Limb (tissue), 2 donors: ENCODE measurements at regions not wholly inside any gene's neighbourhood (a gene's known extent, or its start where the extent isn't known, plus 50 kb on each side); places are given as distances from the start of the nearest gene placed in this dataset.
A peak's percentile ranks its signal among the peaks of the same experiment; 100 is the strongest.
"Not testable (repeated sequence)": the region's sequence is repeated elsewhere in the genome, so short reads cannot be mapped to it uniquely, and the experiment has no call there.

Experiments used
- DNase-seq, 2 donors: peaks; one replicate each; pipeline ENCODE4 v3.0.0-alpha.2; 2016; ENCODE audit errors: extremely low spot score in 2 of 2

GRCh38 chr3:65004306-65004705, 316.5 kb upstream of the ADAMTS9 start:
- DNase-seq = no peak

DNA sequence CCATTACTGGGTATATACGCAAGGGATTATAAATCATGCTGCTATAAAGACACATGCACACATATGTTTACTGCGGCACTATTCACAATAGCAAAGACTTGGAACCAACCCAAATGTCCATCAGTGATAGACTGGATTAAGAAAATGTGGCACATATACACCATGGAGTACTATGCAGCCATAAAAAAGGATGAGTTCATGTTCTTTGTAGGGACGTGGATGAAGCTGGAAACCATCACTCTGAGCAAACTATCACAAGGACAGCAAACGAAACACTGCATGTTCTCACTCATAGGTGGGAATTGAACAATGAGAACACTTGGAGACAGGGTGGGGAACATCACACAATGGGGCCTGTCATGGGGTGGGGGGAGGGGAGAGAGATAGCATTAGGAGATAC, 313.3 kb upstream of the ADAMTS9 start:
- DNase-seq = not testable (repeated sequence)

DNA sequence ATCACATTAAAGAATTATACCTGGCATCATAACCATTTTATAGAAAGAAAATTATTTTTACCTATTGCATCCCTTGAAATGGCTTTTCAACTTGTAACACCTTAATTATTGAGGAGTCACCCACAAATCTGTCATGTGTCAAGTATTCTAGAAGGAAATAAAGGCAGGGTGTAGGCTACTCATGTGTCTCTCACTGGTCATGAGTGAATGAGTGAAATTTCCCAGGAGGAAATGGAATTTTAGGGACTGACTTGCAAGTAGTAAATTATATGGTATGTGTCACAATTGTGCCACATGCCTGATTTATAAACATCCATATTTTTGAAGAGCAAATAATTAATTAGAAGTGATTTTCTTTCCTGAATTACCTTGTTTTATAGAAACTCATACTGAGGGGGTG, 310.5 kb upstream of the ADAMTS9 start:
- DNase-seq = no peak

- peak in 1 of 2 donors; percentile 39 for DNase-seq
Observed at GRCh38 chr3:64995857-64996551, 308.2 kb upstream of the ADAMTS9 start.

DNA sequence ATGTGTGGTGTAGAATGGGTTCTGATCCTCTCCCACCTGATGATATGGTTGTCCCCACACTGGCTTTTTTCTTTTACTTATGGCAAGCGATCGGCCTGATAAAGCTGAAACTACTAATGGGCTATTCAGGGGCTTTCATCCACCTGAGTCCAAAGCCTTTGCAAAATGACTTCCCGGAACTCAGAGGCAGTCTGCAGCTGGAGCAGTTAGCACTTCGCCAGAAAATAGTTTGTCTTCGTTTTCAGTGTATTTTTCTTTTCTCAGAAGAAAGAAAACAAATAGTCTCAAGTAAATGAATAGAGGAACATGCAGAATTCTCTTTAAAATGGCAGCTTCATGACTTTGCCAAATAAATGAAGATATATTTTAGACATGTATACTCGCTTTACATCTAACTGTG, 306.0 kb upstream of the ADAMTS9 start:
- DNase-seq = no peak

DNA sequence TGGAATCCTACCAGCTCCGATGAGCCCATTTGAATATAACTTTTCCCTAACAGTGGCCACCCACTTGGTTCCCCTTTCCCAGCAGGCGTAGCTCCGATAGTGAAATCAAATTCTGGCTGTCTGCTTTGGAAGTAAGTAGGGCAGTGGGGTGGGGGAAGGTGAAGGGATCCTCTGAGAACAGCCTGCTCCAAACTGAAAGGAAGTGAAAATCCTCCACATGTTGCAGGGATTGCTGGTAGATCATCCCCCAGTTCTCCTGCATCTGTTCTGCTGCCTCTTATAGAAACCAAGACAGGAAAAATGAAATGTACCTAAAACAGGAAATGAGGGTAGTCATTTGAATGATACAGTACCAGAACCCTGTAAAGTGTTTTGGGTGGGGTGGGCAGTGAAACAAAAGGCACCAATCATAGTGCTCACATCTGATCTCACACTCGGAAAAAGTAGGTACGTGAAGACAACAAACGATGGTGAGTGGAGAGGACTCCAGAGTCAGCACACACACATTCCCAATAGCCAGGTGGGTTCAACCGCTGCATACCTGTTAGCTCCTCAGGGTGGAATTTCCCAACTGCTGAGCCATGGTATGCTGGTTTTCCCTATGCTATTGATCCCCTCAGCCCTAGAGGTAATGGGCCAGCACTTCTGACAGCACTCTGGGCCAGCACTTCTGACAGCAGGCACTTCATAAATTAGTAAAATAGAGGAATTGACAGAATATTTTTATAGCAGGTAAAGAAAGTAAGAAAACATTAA, 304.9 kb upstream of the ADAMTS9 start:
- no peak for DNase-seq

- no peak for DNase-seq
Observed at GRCh38 chr3:64988188-64988587, 300.4 kb upstream of the ADAMTS9 start.

GRCh38 chr3:64987726-64988125, 299.9 kb upstream of the ADAMTS9 start:
- DNase-seq = no peak

DNA sequence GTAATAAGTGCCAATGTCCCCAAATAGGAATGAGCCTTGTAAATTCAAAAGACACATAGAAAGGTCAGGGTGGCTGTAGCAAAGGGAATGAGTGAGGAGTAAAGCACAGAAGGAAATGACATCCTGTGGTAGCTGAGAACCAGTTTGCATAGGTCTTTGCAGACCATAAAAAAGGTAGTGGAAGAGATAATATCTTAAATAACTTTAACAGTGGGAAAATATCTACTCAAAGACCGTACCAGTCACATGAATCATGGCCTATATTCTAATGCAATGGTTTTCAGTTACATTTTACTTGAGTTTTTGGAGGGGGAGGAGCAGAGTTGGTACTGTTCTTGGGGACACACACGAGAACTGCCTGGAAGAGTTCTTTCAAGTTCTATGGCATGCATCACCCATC, 297.3 kb upstream of the ADAMTS9 start:
- DNase-seq = no peak

DNA sequence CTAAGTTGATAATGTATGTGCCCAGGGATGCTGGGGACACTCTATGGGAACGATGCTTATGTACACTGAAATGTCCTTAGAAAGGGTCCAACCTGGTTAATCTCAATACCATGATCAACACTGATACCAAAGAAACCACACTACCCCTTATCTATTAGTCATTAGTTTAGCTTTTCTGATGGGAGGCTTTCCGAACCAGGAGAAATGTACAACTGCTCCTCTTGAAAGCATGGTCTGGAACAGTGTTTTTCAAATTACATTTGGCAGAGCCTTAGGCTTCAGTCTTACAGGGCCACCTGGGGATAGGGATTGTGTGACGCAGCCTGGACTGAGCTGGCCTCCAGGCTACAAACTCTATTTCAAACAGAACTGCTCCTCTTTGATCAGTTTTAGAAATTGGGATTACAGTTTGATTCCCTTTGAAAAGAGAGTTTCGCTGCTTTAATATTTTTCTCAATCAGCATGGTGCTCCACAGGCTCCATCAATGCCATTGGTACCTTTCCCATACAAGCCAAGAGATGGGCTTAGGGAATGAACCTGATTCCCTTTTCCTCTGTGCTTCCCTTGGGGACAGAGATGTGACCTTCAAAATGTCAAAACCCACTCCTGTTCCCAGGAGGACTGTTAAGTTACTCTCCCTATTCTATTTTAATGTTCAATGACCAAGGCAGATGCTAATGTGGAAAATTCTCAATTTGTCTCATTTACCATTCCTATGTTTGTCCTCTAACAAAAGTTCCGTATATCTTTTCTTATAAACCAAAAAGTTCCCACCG, 296.0 kb upstream of the ADAMTS9 start:
- DNase-seq = no peak

DNA sequence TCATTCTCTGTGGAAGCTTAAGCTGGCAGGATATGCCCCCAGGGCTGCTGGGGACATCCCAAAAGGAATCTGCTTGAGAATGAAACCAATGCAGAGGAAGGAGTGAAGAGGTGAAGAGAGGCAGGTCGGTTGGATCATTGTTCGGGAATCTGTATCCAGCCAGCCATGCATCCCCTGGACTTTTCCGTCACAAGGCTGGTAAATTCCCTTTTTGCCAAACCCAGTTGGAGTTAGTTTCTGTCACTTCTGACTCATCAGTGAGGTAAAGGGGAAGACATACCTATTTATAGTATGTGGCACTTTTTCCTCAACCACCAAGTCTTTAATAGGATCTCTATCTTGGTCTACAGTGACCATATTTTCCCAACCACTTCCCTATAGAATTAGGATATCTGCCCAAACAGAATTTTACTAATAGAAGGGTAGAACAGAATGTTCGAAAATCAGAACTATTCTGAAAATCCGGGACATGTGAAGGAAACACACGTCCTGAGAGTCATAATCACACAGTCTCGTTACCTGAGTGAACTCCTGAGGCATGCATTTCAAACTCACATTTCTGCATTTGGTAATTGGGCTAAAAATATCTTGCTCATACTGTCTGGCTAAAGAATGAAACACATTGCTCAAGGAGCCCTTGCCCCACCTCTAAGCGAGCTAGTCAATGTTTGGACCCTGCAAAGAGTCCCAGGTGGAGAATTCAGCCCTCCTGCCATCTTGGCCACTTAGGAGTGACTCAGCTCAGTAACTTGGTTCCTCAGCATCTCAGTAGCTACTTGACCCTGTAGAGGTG, 289.7 kb upstream of the ADAMTS9 start:
- DNase-seq = no peak

- DNase-seq = no peak
Observed at GRCh38 chr3:64976456-64976855, 288.7 kb upstream of the ADAMTS9 start.

DNA sequence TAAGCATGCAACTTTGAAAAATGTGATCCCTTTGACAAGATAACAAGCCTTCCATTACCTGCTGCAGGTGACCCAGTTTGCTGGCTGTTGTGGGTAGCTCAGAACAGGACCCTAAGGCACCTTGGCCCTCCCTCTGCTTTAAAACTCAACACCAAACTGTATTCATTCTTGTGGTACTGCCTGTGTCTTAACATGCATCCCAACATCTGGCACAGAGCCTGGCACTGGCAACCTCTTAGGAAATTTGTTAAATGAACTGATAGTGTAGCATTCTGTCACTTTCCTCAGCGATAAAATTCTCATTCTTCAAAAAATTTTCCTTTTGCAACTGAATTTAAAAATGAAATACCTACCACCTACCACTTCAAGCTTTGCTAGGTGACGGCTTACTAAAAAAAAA, 287.3 kb upstream of the ADAMTS9 start:
- DNase-seq = no peak

- no peak for DNase-seq
Observed at GRCh38 chr3:64974401-64974800, 286.6 kb upstream of the ADAMTS9 start.

DNA sequence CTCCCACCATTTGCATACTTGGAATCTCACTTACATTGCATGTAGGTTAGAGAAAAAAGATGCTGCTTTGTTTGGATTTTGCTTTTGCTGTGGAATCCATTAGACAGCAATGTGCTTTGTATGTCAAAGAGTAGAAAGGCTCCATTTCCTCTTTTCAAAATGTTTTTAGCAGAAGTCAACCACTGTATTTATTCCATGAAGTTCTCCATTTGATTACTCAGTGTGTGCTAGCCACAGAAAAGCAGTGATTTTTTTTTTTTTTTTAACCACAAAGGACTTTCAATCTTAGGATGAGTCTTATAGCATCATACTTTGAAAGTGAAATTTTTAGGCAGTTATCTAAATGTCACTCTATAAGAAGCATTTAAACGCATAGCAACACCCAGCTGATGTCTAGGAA, 285.0 kb upstream of the ADAMTS9 start:
- no peak for DNase-seq

- no peak for DNase-seq
Observed at GRCh38 chr3:64971602-64972001, 283.8 kb upstream of the ADAMTS9 start.

GRCh38 chr3:64970634-64971033, 282.8 kb upstream of the ADAMTS9 start:
- DNase-seq = no peak

DNA sequence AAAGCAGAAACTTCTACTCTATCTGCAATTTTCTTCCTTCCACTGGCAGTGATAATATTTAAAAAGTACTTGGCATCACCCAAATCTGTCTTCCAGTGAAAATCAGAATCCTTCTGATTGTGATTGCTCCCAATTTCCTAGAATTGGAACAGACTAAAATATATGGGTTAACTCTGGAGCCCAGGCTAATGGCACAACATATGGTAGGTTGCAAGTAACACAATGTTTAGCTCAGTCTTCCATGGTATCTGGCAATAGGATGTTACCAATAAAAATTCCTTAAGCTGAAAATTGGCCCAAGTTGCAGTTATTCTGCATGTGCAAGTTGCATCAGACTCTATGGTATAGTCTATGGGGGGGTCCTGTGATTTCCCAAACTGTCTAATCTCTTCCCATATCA, 273.5 kb upstream of the ADAMTS9 start:
- DNase-seq = no peak

DNA sequence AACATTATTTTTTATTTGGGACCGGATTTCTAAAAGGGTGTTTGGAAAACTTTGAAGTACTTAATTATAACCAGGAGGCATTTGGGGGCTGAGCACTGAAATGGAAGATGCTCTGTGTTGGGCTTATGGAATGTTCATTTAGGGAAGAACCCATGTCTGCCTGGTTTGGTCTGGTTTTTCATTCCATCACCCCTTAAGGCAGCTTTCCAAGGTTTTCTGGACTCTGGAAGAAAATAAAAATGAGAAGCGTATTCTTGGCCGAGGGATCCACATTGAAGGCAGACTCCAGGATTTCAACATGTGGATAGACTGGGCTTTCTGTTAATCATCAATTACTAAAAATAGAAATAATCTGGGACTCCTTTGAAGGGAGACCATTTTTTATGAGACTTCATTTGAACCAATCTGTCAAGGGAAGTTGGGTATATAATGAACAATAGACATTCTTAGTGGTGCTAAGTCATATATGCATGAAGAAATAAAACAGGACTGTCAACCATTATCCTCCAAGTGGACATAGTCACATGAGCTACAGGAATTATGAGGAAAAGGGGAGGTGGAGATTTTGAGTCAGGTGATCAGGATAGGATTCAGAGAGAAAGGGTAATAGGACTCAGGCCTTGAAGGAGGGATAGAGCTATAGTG, 270.5 kb upstream of the ADAMTS9 start:
- peak in 1 of 2 donors; percentile 87 for DNase-seq

GRCh38 chr3:64957408-64958198, 269.8 kb upstream of the ADAMTS9 start:
- peak in 1 of 2 donors; percentile 84 for DNase-seq
